ENCODE measurements at regions not wholly inside any gene's neighbourhood (a gene's known extent, or its start where the extent isn't known, plus 50 kb on each side); places are given as distances from the start of the nearest gene placed in this dataset.
"Not testable (repeated sequence)": the region's sequence is repeated elsewhere in the genome, so short reads cannot be mapped to it uniquely, and the experiment has no call there.

DNA sequence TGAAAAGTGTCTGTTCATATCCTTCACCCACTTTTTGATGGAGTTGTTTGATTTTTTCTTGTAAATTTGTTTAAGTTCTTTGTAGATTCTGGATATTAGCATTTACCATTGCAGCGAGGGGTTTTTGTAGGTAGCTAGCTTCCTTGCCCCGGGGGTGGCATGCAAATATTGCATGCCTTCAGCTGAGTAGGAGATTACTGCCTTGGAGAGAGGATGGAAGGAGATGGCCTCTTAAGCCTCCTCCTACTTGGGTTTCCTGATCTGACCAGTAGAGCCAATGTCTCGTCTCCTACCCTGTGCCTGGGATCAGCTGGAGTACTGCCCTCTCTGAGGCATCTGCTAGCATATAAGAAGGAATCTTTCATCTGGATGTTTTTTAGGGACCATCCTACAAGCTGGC, 134.4 kb upstream of the CCND2 start:
- Histone ChIP-seq H3K9me3 (no peaks in the 10 kb centered on the region), H3K4me3 (no peak overlapping the region), H3K4me1 (no peaks in the 10 kb centered on the region), H3K27me3 (no peaks in the 10 kb centered on the region), H3K36me3 (replicated peaks in 1 of 2; ENCODE audit: insufficient read depth in 1 of 2, low read depth in 2 of 2) (no peaks in the 10 kb centered on the region), H3K27ac (no peak overlapping the region)
- TF ChIP-seq, protein P1, sequence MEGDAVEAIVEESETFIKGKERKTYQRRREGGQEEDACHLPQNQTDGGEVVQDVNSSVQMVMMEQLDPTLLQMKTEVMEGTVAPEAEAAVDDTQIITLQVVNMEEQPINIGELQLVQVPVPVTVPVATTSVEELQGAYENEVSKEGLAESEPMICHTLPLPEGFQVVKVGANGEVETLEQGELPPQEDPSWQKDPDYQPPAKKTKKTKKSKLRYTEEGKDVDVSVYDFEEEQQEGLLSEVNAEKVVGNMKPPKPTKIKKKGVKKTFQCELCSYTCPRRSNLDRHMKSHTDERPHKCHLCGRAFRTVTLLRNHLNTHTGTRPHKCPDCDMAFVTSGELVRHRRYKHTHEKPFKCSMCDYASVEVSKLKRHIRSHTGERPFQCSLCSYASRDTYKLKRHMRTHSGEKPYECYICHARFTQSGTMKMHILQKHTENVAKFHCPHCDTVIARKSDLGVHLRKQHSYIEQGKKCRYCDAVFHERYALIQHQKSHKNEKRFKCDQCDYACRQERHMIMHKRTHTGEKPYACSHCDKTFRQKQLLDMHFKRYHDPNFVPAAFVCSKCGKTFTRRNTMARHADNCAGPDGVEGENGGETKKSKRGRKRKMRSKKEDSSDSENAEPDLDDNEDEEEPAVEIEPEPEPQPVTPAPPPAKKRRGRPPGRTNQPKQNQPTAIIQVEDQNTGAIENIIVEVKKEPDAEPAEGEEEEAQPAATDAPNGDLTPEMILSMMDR (IDR thresholded peaks at IDR 0.05): no peak
- 63 to 83% methylated on average over 3 of the region's 3 CpGs for WGBS, 2 donors
- intact Hi-C loops (cut with DNase I): no loop called here
- DNase-seq: no peak
- no peak for ATAC-seq

DNA sequence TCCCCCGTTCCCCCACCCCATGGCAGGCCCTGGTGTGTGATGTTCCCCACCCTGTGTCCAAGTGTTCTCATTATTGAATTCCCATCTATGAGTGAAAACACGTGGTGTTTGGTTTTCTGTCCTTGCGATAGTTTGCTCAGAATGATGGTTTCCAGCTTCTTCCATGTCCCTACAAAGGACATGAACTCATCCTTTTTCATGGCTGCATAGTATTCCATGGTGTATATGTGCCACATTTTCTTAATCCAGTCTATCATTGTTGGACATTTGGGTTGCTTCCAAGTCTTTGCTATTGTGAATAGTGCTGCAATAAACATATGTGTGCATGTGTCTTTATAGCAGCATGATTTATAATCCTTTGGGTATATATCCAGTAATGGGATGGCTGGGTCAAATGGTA, 135.0 kb upstream of the CCND2 start:
- H3K9me3 ChIP-seq; H3K36me3 ChIP-seq (replicated peaks in 1 of 2; ENCODE audit: insufficient read depth in 1 of 2, low read depth in 2 of 2); H3K4me3 ChIP-seq; intact Hi-C loops (cut with DNase I); H3K27ac ChIP-seq; H3K4me1 ChIP-seq; H3K27me3 ChIP-seq; DNase-seq; ATAC-seq: not testable (repeated sequence)
- WGBS, 2 donors: 86 to 93% methylated on average over 3 of the region's 3 CpGs

GRCh38 chr12:4138051-4138450, 135.5 kb upstream of the CCND2 start:
- Histone ChIP-seq H3K4me3 (no peak overlapping the region), H3K4me1 (no peaks in the 10 kb centered on the region), H3K27ac (no peak overlapping the region), H3K27me3 (no peaks in the 10 kb centered on the region), H3K36me3 (replicated peaks in 1 of 2; ENCODE audit: insufficient read depth in 1 of 2, low read depth in 2 of 2) (no peaks in the 10 kb centered on the region), H3K9me3 (no peaks in the 10 kb centered on the region)
- ATAC-seq (no peak), DNase-seq (no peak)
- TF ChIP-seq, protein P1 (IDR thresholded peaks at IDR 0.05): no peak
- intact Hi-C loops (cut with DNase I): no loop called here
- 80 to 84% methylated on average over 2 of the region's 2 CpGs for WGBS, 2 donors

DNA sequence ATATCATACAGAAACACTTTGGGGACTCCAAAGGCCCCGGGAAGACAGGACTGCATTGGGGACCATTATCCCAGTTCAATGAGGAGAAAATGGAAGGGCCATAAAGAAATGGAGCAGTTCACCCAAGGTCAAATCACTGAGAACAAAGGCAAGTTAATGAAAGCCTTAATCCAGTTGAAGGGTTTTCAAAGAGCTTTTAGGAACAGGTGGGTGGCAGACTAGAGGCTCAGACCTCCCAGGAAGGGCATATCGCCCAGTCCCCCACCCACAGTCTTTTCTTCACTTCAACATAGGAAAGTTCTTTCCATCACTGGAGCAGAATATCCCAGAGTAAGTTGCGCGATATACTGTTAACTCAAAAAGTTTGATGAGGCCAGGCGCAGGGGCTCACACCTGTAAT, 136.1 kb upstream of the CCND2 start:
- intact Hi-C loops (cut with DNase I): no loop called here
- no peak for ATAC-seq
- H3K27ac ChIP-seq: no peak overlapping the region
- WGBS, 2 donors: 85 to 87% methylated on average over 4 to 5 of the region's 5 CpGs
- DNase-seq: no peak
- no peaks in the 10 kb centered on the region for H3K9me3 ChIP-seq
- H3K27me3 ChIP-seq: no peaks in the 10 kb centered on the region
- TF ChIP-seq POLR2A (IDR thresholded peaks at IDR 0.05): no peak
- TF ChIP-seq, protein P1 (IDR thresholded peaks at IDR 0.05): no peak
- H3K4me3 ChIP-seq: no peak overlapping the region
- H3K36me3 ChIP-seq (replicated peaks in 1 of 2; ENCODE audit: insufficient read depth in 1 of 2, low read depth in 2 of 2): no peaks in the 10 kb centered on the region
- no peaks in the 10 kb centered on the region for H3K4me1 ChIP-seq

GRCh38 chr12:4137015-4137414, 136.5 kb upstream of the CCND2 start:
- no peaks in the 10 kb centered on the region for H3K27me3 ChIP-seq
- H3K9me3 ChIP-seq: no peaks in the 10 kb centered on the region
- H3K27ac ChIP-seq: no peak overlapping the region
- H3K4me3 ChIP-seq: no peak overlapping the region
- no peaks in the 10 kb centered on the region for H3K36me3 ChIP-seq (replicated peaks in 1 of 2; ENCODE audit: insufficient read depth in 1 of 2, low read depth in 2 of 2)
- intact Hi-C loops (cut with DNase I): no loop called here
- no peak for DNase-seq
- TF ChIP-seq, protein P1 (IDR thresholded peaks at IDR 0.05): no peak
- no peak for TF ChIP-seq POLR2A (IDR thresholded peaks at IDR 0.05)
- ATAC-seq: no peak
- WGBS, 2 donors: 72 to 75% methylated on average over 5 of the region's 5 CpGs
- H3K4me1 ChIP-seq: no peaks in the 10 kb centered on the region
